DND-41 (cell line): ENCODE measurements at regions not wholly inside any gene's neighbourhood (a gene's known extent, or its start where the extent isn't known, plus 50 kb on each side); places are given as distances from the start of the nearest gene placed in this dataset.

ENCODE experiments used
- ATAC-seq: fragments of 200-7000 bp; cut with Tn5 transposase; 3 replicates; pipeline ENCODE4 v1.9.1; 2021; ENCODE audit warnings: low read depth; ENCODE audit not compliant: insufficient read depth
- DNase-seq: peaks from one replicate; pipeline ENCODE4 v3.0.0-alpha.2; 2020
- H2AFZ ChIP-seq: 2 replicates; pipeline ENCODE4 v1.6.0; 2012; ENCODE audit warnings: low read depth, low read length
- H3K27ac ChIP-seq: 2 replicates; pipeline ENCODE4 v1.5.1; 2012; ENCODE audit warnings: low read length, inconsistent platforms
- H3K27me3 ChIP-seq: fragments of 200-600 bp; sonication (generic); 2 replicates; pipeline ENCODE4 v1.6.0; 2012; ENCODE audit warnings: low read length, mild to moderate bottlenecking, inconsistent platforms; ENCODE audit not compliant: insufficient read depth, poor library complexity
- H3K36me3 ChIP-seq: 2 replicates; pipeline ENCODE4 v1.5.1; 2012; ENCODE audit warnings: low read length, inconsistent platforms; ENCODE audit not compliant: insufficient read depth
- H3K4me1 ChIP-seq: 2 replicates; pipeline ENCODE4 v1.5.1; 2012; ENCODE audit warnings: mild to moderate bottlenecking, low read length; ENCODE audit not compliant: insufficient read depth
- H3K4me2 ChIP-seq: 2 replicates; pipeline ENCODE4 v1.6.0; 2012; ENCODE audit warnings: mild to moderate bottlenecking, moderate library complexity, low read length, inconsistent platforms; ENCODE audit not compliant: insufficient read depth
- H3K4me3 ChIP-seq, 2 experiments: fragments of 200-600 bp in 1 of 2; shearing (Covaris generic) in 1 of 2; 2 replicates each; pipeline ENCODE4 v1.5.1; 2012 to 2016; ENCODE audit warnings: inconsistent platforms in 2 of 2, low read length in 2 of 2, mild to moderate bottlenecking in 2 of 2, low read depth in 1 of 2, moderate library complexity in 1 of 2
- H3K79me2 ChIP-seq: 2 replicates; pipeline ENCODE4 v1.6.0; 2012; ENCODE audit warnings: low read length, inconsistent platforms; ENCODE audit not compliant: insufficient read depth
- H3K9ac ChIP-seq: 2 replicates; pipeline ENCODE4 v1.6.0; 2012; ENCODE audit warnings: low read depth, mild to moderate bottlenecking, inconsistent platforms, low read length, moderate library complexity
- H3K9me3 ChIP-seq: 2 replicates; pipeline ENCODE4 v1.5.1; 2012; ENCODE audit warnings: low read length, moderate library complexity, mild to moderate bottlenecking, inconsistent platforms; ENCODE audit not compliant: insufficient read depth, severe bottlenecking
- H4K20me1 ChIP-seq: 2 replicates; pipeline ENCODE4 v1.6.0; 2012; ENCODE audit warnings: low read length; ENCODE audit not compliant: insufficient read depth
- CTCF ChIP-seq: IDR thresholded peaks from 2 replicates; pipeline ENCODE4 v1.5.1; 2012; ENCODE audit warnings: borderline replicate concordance, low read length, moderate library complexity, mild to moderate bottlenecking; ENCODE audit not compliant: poor library complexity, severe bottlenecking; ENCODE audit errors: extremely low read depth
- EZH2 ChIP-seq: IDR thresholded peaks from 3 replicates; pipeline ENCODE4 v1.6.1; 2012; ENCODE audit warnings: borderline replicate concordance, low read depth, mild to moderate bottlenecking, moderate library complexity, low read length, inconsistent platforms; ENCODE audit not compliant: severe bottlenecking

DNA sequence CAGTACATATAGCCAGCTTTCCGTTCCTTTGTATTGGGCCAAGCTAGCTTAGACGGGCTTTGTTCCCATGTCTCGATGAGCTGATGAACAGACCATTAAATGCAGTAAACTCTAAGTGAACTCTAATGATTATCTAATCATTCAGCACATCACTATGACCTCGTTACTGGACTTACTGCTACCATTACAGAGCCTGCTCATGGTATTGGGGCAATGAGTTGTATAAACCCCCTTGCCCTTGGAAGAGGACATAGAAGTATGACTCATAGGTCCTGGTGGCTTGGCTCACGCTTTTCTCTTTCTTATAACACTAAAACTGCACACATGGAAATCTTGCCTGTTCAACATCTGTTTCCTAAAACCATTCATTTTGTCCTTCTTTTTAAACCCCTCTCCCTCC is 93.6 kb upstream of the DYNLRB2 start:
- Histone ChIP-seq H3K4me2 (no peak overlapping the region), H4K20me1 (no peaks in the 10 kb centered on the region), H3K9me3 (no peaks in the 10 kb centered on the region), H2AFZ (no peak overlapping the region), H3K27ac (no peak overlapping the region), H3K9ac (no peak overlapping the region), H3K4me1 (no peaks in the 10 kb centered on the region), H3K4me3 (no peak overlapping the region), H3K27me3 (peaks cover 4% of the 10 kb centered on the region), H3K36me3 (no peaks in the 10 kb centered on the region), H3K79me2 (no peaks in the 10 kb centered on the region)
- ATAC-seq (no peak), DNase-seq (no peak)
- TF ChIP-seq EZH2 (no peak), CTCF (no peak)

DNA sequence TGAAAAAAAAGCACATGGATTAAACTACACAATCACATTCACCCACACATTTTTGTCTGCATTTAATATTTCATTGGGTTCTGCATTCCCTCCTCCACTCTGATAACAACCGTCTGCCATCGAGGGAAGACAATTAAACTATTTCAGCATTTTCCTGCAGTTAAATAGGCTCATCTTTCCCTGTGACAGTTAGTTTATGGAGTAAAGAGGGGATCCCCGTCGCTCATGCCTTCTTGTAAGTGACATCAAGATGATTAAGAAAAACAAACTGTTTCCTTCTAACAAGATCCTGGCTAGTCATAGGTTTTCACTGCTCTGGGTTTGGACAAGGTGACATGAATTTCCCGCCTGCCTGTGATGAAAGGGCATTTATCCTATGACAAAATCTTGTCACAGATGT is 98.0 kb upstream of the DYNLRB2 start:
- no peaks in the 10 kb centered on the region for H4K20me1 ChIP-seq
- no peak overlapping the region for H3K27ac ChIP-seq
- DNase-seq (no peak), ATAC-seq (no peak)
- H3K36me3 ChIP-seq, result no peaks in the 10 kb centered on the region
- no peak overlapping the region for H3K4me3 ChIP-seq
- no peaks in the 10 kb centered on the region for H3K4me1 ChIP-seq
- H3K79me2 ChIP-seq, result no peaks in the 10 kb centered on the region
- no peak overlapping the region for H3K9ac ChIP-seq
- TF ChIP-seq EZH2 (no peak), CTCF (no peak)
- H3K9me3 ChIP-seq, result no peaks in the 10 kb centered on the region
- H3K27me3 ChIP-seq, result peaks cover 4% of the 10 kb centered on the region
- no peak overlapping the region for H2AFZ ChIP-seq
- no peak overlapping the region for H3K4me2 ChIP-seq

- ATAC-seq (no peak), DNase-seq (no peak)
- Histone ChIP-seq H3K9ac (no peak overlapping the region), H2AFZ (no peak overlapping the region), H3K36me3 (no peaks in the 10 kb centered on the region), H3K27ac (no peak overlapping the region), H3K9me3 (no peaks in the 10 kb centered on the region), H3K4me2 (no peak overlapping the region), H3K79me2 (no peaks in the 10 kb centered on the region), H3K4me3 (no peak overlapping the region), H3K4me1 (no peaks in the 10 kb centered on the region), H3K27me3 (peaks cover 4% of the 10 kb centered on the region), H4K20me1 (no peaks in the 10 kb centered on the region)
- no peak for TF ChIP-seq CTCF
- no peak for TF ChIP-seq EZH2
Observed at GRCh38 chr16:80441935-80442334, 98.9 kb upstream of the DYNLRB2 start.

- TF ChIP-seq CTCF, result no peak
- TF ChIP-seq EZH2, result no peak
- Histone ChIP-seq H3K79me2 (no peaks in the 10 kb centered on the region), H3K9me3 (no peaks in the 10 kb centered on the region), H2AFZ (peak overlapping the region; percentile 55; the same call in 1 of the 2 replicates), H3K4me1 (no peaks in the 10 kb centered on the region), H3K27me3 (peaks cover 4% of the 10 kb centered on the region), H3K4me3 (no peak overlapping the region), H4K20me1 (no peaks in the 10 kb centered on the region), H3K36me3 (no peaks in the 10 kb centered on the region), H3K9ac (no peak overlapping the region), H3K27ac (no peak overlapping the region), H3K4me2 (no peak overlapping the region; the same call in 1 of the 2 replicates)
- no peak for ATAC-seq
- no peak for DNase-seq
Observed at GRCh38 chr16:80440667-80441066, 100.1 kb upstream of the DYNLRB2 start.
